Tongue (tissue), 1 donor: ENCODE measurements at regions not wholly inside any gene's neighbourhood (a gene's known extent, or its start where the extent isn't known, plus 50 kb on each side); places are given as distances from the start of the nearest gene placed in this dataset.

Experiments used
- DNase-seq: peaks from one replicate; pipeline ENCODE4 v3.0.0-alpha.2; 2015

- peak; percentile 18 for DNase-seq
Observed at GRCh38 chr2:216286616-216287231, 85.6 kb downstream of the MARCHF4 start.

GRCh38 chr2:216285701-216286100 lies 86.6 kb downstream of the MARCHF4 start:
- DNase-seq, result no peak

- DNase-seq, result no peak
Observed at GRCh38 chr2:216284708-216285107, 87.6 kb downstream of the MARCHF4 start.

GRCh38 chr2:216283038-216283900 lies 89.0 kb downstream of the MARCHF4 start:
- no peak for DNase-seq

- peak; percentile 19 for DNase-seq
Observed at GRCh38 chr2:216281876-216282275, 90.4 kb downstream of the MARCHF4 start.

GRCh38 chr2:216281316-216281715 lies 91.0 kb downstream of the MARCHF4 start:
- no peak for DNase-seq

GRCh38 chr2:216279459-216279858 lies 92.8 kb downstream of the MARCHF4 start:
- peak; percentile 82 for DNase-seq

- peak; percentile 52 for DNase-seq
Observed at GRCh38 chr2:216279031-216279430, 93.3 kb downstream of the MARCHF4 start.

- DNase-seq, result no peak
Observed at GRCh38 chr2:216275890-216276289, 96.4 kb downstream of the MARCHF4 start.

- no peak for DNase-seq
Observed at GRCh38 chr2:216274194-216274840, 98.0 kb downstream of the MARCHF4 start.

- no peak for DNase-seq
Observed at GRCh38 chr2:216261042-216261537, 111.2 kb downstream of the MARCHF4 start.

- DNase-seq, result no peak
Observed at GRCh38 chr2:216260629-216261028, 111.7 kb downstream of the MARCHF4 start.

- DNase-seq, result no peak
Observed at GRCh38 chr2:216259081-216259480, 113.2 kb downstream of the MARCHF4 start.

- DNase-seq, result no peak
Observed at GRCh38 chr2:216257089-216257488, 115.2 kb downstream of the MARCHF4 start.
